ENCODE measurements at regions not wholly inside any gene's neighbourhood (a gene's known extent, or its start where the extent isn't known, plus 50 kb on each side); places are given as distances from the start of the nearest gene placed in this dataset.

DNA sequence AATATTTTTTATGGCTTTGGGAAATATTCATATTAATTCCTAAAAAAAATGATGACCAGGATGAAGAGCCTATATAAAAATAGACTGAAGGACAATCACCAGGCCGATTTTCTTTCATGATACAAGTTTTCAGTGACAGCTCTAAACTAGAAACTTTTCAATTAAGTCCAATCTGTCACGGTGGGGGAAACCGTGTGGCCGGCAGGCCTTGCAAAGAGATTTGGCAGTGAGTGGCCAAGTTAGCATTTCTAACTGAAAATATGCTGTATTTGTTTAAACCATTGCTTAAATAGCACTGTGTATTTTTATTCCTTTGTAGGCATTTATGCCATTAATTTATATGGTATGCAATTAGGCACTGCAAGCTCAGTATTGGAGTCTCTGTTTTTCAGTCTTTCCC lies 294.5 kb upstream of the NRIP1 start (continued):
- TF ChIP-seq ZNF407 (IDR thresholded peaks at IDR 0.05; ENCODE audit: low read depth) (no peak), CHD1 (IDR thresholded peaks at IDR 0.05; ENCODE audit: low read length) (no peak), ZNF398 (CRISPR knock-in tag; IDR thresholded peaks at IDR 0.05) (no peak)
- TF ChIP-seq, protein P1, sequence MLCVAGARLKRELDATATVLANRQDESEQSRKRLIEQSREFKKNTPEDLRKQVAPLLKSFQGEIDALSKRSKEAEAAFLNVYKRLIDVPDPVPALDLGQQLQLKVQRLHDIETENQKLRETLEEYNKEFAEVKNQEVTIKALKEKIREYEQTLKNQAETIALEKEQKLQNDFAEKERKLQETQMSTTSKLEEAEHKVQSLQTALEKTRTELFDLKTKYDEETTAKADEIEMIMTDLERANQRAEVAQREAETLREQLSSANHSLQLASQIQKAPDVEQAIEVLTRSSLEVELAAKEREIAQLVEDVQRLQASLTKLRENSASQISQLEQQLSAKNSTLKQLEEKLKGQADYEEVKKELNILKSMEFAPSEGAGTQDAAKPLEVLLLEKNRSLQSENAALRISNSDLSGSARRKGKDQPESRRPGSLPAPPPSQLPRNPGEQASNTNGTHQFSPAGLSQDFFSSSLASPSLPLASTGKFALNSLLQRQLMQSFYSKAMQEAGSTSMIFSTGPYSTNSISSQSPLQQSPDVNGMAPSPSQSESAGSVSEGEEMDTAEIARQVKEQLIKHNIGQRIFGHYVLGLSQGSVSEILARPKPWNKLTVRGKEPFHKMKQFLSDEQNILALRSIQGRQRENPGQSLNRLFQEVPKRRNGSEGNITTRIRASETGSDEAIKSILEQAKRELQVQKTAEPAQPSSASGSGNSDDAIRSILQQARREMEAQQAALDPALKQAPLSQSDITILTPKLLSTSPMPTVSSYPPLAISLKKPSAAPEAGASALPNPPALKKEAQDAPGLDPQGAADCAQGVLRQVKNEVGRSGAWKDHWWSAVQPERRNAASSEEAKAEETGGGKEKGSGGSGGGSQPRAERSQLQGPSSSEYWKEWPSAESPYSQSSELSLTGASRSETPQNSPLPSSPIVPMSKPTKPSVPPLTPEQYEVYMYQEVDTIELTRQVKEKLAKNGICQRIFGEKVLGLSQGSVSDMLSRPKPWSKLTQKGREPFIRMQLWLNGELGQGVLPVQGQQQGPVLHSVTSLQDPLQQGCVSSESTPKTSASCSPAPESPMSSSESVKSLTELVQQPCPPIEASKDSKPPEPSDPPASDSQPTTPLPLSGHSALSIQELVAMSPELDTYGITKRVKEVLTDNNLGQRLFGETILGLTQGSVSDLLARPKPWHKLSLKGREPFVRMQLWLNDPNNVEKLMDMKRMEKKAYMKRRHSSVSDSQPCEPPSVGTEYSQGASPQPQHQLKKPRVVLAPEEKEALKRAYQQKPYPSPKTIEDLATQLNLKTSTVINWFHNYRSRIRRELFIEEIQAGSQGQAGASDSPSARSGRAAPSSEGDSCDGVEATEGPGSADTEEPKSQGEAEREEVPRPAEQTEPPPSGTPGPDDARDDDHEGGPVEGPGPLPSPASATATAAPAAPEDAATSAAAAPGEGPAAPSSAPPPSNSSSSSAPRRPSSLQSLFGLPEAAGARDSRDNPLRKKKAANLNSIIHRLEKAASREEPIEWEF (CRISPR knock-in tag; IDR thresholded peaks at IDR 0.05), result no peak
